OCI-M2 (cell line): ENCODE measurements at regions not wholly inside any gene's neighbourhood (a gene's known extent, or its start where the extent isn't known, plus 50 kb on each side); places are given as distances from the start of the nearest gene placed in this dataset.
"Not testable (repeated sequence)": the region's sequence is repeated elsewhere in the genome, so short reads cannot be mapped to it uniquely, and the experiment has no call there.

Experiments used
- DNase-seq: peaks from one replicate; lab custom pipeline; 2025; ENCODE audit not compliant: unreplicated experiment; lab: John Stamatoyannopoulos, UW

GRCh38 chr2:173467751-173468150, 113.1 kb downstream of the CDCA7 start:
- DNase-seq: no peak

GRCh38 chr2:173468266-173468793, 113.7 kb downstream of the CDCA7 start:
- DNase-seq: no peak

GRCh38 chr2:173472112-173472511, 117.4 kb downstream of the CDCA7 start:
- DNase-seq: no peak

- DNase-seq: no peak
These were observed 128.5 kb downstream of the CDCA7 start for GRCh38 chr2:173483137-173483536.

- no peak for DNase-seq
These were observed 134.2 kb downstream of the CDCA7 start for GRCh38 chr2:173488861-173489260.

GRCh38 chr2:173491418-173491817, 136.7 kb downstream of the CDCA7 start:
- no peak for DNase-seq

- no peak for DNase-seq
These were observed 139.2 kb downstream of the CDCA7 start for GRCh38 chr2:173493874-173494273.

- DNase-seq: no peak
These were observed 142.1 kb downstream of the CDCA7 start for GRCh38 chr2:173496746-173497145.

GRCh38 chr2:173500953-173501352, 146.3 kb downstream of the CDCA7 start:
- DNase-seq: no peak

GRCh38 chr2:173502296-173502695, 147.6 kb downstream of the CDCA7 start:
- DNase-seq: no peak

GRCh38 chr2:173511357-173511756, 156.7 kb downstream of the CDCA7 start:
- DNase-seq: no peak

GRCh38 chr2:173511942-173512341, 157.3 kb downstream of the CDCA7 start:
- DNase-seq: no peak

GRCh38 chr2:173513107-173513727, 158.5 kb downstream of the CDCA7 start:
- DNase-seq: no peak

- DNase-seq: no peak
These were observed 166.2 kb downstream of the CDCA7 start for GRCh38 chr2:173520918-173521317.

GRCh38 chr2:173521450-173522192, 166.9 kb downstream of the CDCA7 start:
- DNase-seq: no peak

- DNase-seq: no peak
These were observed 168.8 kb downstream of the CDCA7 start for GRCh38 chr2:173523497-173523896.

- no peak for DNase-seq
These were observed 169.7 kb downstream of the CDCA7 start for GRCh38 chr2:173524256-173524955.

- DNase-seq: not testable (repeated sequence)
These were observed 178.3 kb downstream of the CDCA7 start for GRCh38 chr2:173532732-173533531.

GRCh38 chr2:173537694-173538093, 183.0 kb downstream of the CDCA7 start:
- no peak for DNase-seq

GRCh38 chr2:173539615-173540014, 184.9 kb downstream of the CDCA7 start:
- no peak for DNase-seq
